C4-2B (cell line): ENCODE measurements at regions not wholly inside any gene's neighbourhood (a gene's known extent, or its start where the extent isn't known, plus 50 kb on each side); places are given as distances from the start of the nearest gene placed in this dataset.

Source experiments
- ZFX ChIP-seq: fragments of 450-650 bp; IDR thresholded peaks from 2 replicates; pipeline ENCODE4 v1.6.1; 2017
- TF ChIP-seq, protein P1 (sequence below): fragments of 450-650 bp; conservative IDR thresholded peaks from 2 replicates; pipeline ENCODE4 v1.5.1; 2017; ENCODE audit warnings: mild to moderate bottlenecking

DNA sequence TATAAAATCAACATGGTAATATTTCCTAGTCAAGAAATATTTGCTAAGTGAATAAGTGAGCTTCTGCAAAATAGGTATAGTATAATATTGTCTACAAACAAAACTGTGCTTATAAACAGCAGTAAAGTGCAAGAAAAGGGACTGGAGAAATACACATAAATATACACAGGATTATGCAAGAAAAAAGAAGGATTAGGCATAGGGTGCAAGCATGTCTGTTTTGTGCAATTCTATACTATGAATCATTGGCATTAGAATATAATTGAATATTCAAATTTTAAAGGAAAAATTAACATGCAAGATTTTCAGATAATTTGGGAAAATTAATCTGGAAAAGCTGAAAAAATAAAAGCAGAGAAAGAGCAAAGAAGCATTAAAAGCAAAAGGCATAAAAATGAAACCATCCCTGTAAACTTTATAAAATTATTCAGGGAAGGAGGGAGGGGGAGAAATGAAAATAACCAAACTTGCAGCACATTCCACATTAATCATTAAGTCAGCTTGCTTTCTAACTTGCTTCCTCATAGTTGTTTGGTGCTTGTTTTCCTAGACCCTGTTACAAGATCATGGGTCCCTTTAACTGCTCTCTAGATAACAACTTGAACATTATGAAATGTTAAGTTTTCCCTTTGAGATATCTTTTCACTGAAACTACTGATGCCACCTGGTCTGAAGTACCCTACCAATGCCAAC lies 147.4 kb upstream of the STAC start:
- TF ChIP-seq, protein P1, sequence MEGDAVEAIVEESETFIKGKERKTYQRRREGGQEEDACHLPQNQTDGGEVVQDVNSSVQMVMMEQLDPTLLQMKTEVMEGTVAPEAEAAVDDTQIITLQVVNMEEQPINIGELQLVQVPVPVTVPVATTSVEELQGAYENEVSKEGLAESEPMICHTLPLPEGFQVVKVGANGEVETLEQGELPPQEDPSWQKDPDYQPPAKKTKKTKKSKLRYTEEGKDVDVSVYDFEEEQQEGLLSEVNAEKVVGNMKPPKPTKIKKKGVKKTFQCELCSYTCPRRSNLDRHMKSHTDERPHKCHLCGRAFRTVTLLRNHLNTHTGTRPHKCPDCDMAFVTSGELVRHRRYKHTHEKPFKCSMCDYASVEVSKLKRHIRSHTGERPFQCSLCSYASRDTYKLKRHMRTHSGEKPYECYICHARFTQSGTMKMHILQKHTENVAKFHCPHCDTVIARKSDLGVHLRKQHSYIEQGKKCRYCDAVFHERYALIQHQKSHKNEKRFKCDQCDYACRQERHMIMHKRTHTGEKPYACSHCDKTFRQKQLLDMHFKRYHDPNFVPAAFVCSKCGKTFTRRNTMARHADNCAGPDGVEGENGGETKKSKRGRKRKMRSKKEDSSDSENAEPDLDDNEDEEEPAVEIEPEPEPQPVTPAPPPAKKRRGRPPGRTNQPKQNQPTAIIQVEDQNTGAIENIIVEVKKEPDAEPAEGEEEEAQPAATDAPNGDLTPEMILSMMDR: no peak
- TF ChIP-seq ZFX: no peak
